Germinal center (tissue), 1 donor: ENCODE measurements at regions not wholly inside any gene's neighbourhood (a gene's known extent, or its start where the extent isn't known, plus 50 kb on each side); places are given as distances from the start of the nearest gene placed in this dataset.
"Not testable (repeated sequence)": the region's sequence is repeated elsewhere in the genome, so short reads cannot be mapped to it uniquely, and the experiment has no call there.

Source experiments
- DNase-seq: peaks from one replicate; pipeline ENCODE4 v3.0.0; 2012; ENCODE audit warnings: mixed read lengths, low spot score

DNA sequence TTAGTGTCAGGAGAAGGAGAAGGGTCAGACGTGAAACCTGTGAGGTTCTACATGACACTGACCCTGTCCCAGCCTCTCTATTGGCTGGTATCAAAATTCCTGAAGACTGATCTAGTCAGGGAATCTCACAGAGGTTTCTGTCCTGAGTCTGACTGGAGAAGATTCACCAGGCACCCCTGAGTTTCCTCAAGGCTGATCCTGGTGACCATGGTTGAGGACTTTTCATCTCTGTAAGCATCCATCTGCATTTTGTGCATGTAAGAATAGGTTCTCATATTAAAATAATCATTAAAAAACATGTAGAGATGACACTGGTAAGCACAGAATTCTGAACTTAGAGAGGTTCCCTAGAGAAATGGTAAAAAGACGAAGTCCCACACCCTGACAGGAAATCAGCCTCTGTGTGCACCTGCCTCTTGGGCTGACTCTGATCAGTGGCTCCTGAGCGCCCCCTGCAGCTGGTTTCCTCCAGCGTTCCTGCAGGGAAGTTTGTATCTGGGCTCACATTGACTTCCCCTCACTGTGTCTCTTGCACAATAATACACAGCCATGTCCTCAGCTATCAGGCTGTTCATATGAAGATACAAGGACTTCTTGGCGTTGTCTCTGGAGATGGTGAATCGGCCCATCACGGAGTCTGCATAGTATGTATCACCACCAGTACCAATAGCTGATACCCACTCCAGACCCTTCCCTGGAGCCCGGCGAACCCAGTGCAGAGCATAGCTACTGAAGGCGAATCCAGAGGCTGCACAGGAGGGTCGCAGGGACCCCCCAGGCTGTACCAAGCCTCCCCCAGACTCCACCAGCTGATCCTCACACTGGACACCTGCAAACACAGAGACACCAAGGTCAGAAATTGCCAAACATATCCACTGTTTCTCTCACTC is 991.9 kb downstream of the TMEM121 start:
- DNase-seq: peak; percentile 49

DNA sequence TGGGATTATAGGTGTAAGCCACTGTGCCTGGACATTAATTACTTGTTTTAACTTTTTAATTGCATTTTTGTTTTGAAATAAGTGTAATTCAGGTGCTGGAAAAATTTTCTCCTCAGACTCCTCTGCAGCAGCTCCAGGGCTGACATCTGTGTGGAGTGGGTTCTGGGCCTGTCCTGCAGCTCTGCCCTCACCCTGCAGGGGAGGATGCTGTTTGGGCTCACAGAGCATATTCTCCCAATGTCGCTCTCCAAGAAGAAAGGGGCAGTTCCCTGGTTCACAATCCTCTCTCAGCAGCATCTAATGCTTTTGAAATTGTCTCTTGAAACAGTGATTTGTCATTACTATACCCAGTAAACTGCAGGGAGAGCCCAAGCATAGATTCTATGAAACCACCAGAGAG is 995.7 kb downstream of the TMEM121 start:
- DNase-seq: not testable (repeated sequence)

DNA sequence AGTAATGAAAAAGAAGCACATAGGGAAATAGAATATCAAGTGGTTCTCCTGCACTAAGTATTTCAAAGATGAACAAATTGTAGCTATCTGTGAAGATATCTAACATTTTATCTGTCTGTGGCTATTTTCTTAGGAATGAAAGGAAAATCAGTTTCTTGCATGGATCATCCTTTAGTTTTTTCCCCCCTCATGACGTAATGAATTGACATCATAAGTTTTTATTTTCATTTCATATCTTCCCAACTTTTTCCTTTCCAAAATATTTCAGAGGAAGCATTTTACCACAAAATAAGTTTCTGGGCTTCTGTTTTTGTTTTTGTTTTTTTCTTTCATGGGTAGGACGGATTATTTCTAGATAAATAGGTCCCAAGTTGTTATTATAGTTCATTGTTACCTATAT is 996.6 kb downstream of the TMEM121 start:
- no peak for DNase-seq

DNA sequence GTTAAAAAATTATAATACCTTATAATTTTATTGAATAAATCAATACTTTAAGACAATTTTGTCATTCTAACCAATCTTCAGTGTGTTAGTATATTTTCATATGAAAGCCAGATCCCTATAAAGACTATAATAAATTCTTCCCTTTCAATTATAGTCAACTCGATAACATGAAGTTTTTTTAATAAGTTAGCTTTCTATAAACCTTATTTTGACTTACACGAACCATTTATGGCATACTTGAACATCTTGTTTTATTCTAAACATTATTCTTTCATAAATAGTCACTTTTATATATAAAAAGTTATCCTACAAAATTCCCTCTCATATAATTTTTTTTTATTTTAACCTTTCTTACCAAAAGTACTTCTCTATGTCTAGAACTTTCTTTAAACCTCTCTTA is 1002.3 kb downstream of the TMEM121 start:
- DNase-seq: no peak

DNA sequence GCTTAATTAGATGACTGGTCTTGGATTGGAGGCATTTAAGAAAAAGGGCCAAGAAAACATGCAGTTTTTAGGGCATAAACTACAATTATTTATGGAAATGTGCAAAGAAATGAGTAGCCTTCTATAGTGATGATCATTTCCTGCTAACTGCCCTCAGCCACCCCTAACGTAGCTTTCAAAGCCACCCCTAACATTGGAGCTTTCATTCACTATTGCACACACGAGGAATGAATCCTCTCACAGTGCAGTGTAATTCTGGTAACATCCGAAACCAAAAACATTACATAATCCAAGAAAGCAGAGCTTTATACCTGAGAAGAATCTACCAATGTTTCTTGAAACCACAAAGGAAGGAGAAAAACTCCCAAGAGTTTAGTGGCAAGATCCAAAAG is 1003.6 kb downstream of the TMEM121 start:
- no peak for DNase-seq

DNA sequence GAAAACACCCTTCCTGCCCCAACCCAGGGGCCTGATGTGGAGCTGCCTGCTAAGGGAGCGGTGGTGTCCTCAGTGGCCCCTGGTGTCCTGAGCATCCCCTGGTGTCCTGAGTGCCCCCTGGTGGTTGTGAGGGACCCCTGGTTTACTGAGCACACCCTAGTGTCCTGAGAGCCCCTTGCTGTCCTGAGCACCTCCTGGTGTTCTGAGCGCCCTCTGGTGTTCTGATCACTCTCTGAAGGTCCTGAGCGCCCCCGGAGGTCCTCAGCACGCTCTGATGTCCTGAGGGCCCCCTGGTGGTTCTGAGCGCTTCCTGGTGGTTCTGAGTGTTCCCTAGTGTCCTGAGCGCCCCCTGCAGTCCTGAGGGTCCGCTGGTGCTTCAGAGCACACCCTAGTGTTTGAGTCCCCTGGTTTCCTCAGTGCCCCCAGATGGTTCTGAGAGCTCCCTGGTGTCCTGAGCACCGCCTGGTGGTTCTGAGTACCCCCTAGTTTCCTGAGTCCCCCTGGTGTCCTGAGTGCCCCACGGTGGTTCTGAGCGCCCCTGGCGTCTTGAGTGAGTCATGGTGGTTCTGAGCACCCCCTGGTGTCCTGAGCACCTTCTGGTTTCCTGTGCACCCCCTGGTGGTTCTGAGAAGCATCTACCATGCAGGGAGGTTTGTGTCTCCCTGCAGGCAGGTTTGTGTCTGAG is 1004.2 kb downstream of the TMEM121 start:
- peak; percentile 33 for DNase-seq

DNA sequence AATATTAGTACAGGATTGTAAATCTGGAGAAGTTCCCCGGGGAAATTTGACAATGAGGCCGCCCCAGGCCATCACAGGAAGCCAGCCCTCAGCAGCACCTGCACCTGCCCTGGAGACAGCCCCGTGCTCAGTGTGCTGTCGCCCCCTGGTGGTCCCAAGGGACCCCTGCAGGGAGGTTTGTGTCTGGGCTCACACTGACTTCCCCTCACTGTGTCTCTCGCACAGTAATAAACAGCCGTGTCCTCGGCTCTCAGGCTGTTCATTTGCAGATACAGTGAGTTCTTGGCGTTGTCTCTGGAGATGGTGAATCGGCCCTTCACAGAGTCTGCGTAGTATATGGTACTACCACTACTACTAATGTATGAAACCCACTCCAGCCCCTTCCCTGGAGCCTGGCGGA is 1011.2 kb downstream of the TMEM121 start:
- DNase-seq: peak; percentile 9

DNA sequence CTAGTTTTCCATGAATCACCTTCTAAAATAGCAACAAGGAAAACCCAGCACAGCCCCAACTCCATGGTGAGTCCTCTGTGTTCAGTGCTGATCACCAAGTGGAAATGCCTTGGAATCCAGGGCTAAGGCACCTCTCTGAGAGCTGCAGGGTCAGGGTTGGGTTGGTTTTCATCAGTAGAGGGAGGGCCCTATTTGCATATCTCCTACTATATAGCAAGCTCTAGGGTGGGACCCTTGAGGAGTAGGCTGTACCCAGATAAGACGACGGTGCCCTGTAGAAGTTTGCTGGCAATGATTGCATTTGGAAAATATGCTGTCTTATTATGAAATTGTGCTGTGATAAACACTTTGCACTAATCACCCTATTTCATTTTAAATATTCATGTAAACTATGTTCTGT is 1011.8 kb downstream of the TMEM121 start:
- no peak for DNase-seq

DNA sequence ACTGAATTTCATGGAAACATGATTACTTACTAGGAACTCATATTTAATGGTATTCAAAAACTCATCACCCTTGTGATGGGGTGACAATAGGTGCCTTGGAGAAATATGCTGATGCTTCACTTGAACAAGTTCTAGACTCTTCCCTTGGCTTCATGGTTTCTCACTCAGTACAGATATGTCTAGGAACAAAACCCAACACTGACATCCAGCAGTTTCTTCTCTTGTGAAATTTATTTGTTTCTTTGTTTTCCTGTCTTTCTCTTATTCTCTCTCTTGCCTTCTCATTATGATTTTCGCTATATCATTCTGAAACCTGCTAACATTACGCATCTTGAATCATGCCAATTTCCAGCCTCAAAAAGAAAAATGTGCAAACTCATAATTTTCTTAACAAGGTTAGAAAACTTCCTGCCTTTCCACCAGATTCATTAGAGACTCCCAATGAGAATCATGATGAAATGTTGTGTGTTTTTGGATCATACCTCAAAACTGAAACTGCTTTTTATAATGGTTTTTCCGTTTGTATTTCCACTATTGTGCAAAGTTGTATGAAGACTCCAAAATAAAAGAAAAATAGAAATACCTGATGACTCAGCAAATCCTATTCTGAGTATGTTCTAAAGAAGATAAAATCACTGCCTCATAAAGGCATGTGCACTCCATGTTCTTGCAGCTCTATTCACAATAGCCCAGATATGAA is 1021.5 kb downstream of the TMEM121 start:
- no peak for DNase-seq

DNA sequence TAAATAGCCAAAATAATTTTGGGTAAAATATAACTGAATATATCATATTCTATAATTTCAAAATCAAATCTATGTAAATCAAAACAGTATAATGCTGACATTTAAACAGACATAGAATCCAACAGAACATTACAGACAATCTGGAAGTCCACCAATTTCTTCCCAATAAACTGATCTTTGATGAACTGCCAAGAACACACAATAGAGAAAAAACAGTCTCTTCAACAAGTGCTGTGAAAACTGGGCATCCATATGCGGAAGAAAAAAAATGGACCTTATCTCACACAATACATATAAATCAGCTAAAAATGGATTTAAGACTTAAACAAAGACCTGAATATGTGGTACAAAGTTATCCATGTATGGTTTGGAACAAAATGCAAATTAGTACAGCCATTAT is 1022.7 kb downstream of the TMEM121 start:
- no peak for DNase-seq

DNA sequence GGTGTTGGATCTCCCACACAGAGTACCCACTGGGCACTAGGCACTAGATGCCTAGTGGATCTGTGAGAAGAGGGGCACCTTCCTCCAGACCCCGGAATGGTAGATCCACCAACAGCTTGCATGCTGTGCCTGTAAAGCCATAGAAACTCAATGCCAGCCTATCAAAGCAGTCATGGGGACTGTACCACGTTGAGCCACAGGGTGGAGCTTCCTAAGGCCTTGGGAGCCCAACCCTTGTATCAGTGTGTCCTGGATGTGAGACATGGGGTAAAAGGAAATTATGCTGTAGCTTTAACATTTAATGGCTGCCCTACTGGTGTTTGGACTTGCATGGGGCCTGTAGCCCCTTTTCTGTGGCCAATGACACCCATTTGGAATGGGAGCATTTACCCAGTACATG is 1024.9 kb downstream of the TMEM121 start:
- DNase-seq: no peak

DNA sequence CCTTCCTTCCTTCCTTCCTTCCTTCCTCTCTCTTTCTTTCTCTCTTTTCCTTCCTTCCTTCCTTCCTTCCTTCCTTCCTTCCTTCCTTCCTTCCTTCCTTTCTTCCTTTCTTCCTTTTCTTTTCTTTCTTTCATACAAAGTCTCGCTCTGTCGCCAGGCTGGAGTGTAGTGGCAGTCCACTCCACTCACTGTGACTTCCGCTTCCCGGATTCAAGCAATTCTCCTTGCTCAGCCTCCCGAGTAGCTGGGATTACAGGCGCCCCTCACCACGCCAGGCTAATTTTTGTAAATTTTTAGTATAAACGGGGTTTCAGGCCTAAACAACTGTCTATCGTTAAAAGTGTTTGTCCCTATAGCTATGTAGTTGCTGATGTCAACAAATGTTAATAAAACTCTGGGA is 1029.8 kb downstream of the TMEM121 start:
- DNase-seq: not testable (repeated sequence)

DNA sequence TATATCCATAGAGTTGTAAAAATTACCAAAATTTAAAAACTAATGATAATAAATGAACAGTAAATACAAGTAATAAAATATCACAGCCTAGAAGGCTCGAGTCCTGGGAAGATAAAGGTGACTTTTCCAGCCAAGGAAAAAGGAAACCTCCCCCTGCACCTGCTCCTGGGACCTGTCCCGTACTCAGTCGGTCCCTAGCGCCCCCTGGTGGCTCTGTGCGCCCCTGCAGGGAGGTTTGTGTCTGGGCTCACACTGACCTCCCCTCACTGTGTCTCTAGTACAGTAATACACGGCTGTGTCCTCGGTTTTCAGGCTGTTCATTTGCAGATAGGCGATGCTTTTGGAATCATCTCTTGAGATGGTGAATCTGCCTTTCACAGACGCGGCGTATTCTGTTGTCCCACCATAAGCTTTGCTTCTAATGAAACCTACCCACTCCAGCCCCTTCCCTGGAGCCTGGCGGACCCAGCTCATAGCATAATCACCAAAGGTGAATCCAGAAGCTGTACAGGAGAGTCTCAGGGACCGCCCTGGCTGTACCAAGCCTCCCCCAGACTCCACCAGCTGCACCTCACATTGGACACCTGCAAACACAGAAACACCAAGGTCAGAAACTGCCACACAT is 1030.4 kb downstream of the TMEM121 start:
- peak; percentile 38 for DNase-seq

DNA sequence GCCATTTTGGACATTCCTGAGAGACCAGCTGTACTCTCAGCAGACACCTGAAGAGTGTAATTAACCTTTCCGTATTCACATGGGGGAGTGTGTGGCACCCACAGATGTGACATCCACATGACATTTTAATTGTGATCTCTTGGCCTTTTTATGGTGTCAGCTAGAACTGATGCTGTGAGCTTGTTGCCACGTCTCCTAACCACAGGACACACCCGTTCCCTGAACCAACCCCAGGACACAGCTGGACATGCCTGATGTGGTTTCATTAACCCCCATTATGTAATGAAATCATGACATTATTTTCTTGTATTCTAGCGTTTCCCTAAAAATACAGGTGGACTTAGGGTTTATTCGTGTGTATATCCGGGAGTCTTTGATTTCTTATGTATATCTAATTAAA is 1036.1 kb downstream of the TMEM121 start:
- no peak for DNase-seq

DNA sequence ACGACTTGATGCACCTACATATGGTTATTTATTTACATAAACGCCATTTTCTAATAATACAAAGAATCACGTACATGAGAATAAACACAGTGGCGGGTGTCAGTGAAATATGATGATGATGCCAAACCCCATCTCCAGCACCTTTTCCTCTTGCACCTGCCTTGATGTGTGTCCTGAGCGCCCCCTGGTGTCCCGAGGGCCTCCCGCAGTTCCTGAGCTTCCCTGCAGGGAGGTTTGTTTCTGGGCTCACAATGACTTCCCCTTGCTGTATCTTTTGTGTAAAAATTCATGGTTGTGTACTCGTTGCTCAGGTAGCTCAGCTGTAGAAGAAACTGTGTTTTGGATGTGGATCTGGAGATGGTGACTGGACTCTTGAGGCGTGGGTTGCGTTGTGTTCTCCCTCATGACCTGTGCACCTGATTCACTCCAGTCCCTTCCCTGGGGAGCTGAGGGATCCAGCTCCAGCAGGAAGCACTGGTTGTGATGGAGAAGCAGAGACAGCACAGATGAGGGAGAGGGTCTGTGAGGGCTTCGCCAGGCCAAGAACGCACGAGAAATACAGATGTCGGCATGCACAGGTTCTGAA is 1037.8 kb downstream of the TMEM121 start:
- peak; percentile 71 for DNase-seq

DNA sequence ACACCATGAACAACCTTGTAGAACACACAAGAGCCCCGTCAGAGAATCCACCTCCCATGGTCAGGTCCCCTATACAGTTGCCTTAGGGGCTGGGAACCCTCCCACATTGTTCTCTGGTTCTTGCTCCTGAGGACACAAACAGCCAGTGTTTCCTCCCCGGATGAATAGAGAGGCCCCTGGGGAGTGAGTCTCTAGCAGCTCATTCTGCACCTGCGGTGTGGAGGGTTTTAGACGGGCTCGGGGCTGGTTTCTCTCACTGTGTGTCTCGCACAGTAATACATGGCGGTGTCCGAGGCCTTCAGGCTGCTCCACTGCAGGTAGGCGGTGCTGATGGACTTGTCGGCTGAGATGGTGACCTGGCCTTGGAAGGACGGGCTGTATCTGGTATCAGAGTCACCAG is 1052.1 kb downstream of the TMEM121 start:
- DNase-seq: peak; percentile 31

DNA sequence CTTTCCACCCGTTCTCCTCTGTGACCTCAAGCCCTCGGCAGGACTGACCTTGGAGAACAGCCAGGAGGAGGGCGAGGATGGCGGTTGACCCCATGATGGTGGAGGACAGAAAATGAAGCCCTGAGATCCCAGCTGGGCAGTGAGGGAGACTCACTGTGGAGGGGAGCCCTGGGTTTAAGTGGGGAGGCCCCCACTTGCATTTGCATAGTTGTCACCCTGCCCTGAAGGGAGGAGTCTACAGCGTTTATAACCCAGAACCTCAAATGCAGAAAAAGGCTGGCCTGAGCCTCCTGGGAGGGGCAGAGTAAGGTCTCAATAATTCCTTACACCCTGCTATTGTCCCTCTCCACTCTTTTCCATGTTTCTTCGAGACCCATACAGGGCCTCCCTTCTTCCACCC is 1052.7 kb downstream of the TMEM121 start:
- no peak for DNase-seq

DNA sequence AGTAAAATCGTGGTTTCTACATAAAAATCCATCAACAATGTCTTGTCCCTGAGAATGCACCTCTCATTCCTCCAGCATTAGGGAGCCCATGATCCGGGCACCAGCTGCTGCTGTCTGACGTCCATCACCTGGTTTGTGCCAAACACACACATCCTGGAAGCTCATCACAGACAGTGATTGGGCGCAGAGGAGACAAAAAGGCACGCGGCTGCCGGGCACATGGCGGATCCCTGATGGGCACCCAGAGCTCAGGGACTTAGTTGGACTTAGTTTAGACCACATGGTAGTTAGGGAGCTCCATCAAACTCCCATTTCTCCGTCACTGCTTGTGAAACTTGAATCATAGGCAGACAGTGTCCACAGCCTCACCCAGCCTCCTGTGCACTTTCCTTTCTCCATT is 1059.3 kb downstream of the TMEM121 start:
- no peak for DNase-seq

DNA sequence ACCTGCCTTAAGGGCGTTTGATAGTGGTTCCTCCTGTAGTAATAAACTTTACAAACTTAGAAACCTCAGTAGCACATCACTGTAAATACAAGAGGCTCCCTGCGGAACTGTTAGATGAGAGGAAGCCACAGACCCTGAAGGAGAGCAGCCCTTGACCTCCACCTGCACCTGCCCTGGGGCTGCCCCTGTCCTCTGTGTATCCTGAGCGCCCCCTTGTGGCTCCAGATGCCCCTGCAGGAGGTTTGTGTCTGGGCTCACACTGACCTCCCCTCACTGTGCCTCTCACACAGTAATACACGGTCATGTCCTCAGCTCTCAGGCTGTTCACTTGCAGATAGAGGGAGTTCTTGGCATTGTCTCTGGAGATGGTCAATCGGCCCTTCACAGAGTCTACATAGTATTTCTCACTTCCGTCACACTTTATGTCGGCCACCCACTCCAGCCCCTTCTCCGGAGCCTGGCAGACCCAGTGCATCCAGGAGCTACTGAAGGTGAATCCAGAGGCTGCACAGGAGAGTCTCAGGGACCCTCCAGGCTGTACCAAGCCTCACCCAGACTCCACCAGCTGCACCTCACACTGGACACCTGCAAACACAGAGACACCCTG is 1059.8 kb downstream of the TMEM121 start:
- peak; percentile 73 for DNase-seq

DNA sequence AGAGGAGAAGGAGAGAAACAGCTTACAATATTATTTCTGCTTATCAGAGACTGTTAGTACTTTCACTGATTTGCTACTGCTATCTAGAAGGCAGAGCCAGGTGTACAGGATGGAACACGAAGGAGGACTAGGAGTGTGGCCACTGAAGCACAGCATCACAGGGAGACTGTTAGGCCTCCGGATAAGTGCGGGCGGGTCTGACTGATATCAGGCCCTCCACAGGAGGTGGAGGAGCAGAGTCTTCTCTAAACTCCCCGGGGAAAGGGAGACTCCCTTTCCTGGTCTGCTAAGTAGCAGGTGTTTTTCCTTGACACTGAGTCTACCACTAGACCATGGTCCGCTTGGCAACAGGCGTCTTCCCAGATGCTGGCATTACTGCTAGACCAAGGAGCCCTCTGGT is 1065.2 kb downstream of the TMEM121 start:
- not testable (repeated sequence) for DNase-seq

DNA sequence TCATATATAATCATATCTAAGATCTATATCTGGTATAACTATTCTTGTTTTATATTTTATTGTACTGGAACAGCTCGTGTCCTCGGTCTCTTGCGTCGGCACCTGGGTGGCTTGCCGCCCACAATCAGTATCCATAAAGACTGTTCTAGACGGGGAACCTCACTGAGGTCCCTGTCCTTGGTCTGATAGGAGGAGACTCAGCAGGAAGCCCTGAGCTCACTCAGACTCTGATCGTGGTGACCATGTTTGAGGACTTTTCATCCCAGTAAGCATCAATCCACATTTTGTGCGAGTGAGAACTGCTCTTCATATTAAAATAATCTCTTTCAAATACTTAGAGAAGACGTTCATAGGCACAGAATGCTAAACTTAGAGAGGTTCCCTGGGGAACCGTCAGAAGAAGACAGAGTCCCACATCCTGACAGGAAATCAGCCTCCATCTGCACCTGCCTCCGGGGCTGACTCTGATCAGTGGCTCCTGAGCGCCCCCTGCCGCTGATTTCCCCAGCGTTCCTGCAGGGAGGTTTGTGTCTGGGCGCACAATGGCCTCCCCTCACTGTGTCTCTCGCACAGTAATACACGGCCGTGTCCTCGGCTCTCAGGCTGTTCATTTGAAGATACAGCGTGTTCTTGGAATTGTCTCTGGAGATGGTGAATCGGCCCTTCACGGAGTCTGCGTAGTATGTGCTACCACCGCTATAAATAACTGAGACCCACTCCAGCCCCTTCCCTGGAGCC is 1065.9 kb downstream of the TMEM121 start:
- not testable (repeated sequence) for DNase-seq
